ENCODE measurements at regions not wholly inside any gene's neighbourhood (a gene's known extent, or its start where the extent isn't known, plus 50 kb on each side); places are given as distances from the start of the nearest gene placed in this dataset.

DNA sequence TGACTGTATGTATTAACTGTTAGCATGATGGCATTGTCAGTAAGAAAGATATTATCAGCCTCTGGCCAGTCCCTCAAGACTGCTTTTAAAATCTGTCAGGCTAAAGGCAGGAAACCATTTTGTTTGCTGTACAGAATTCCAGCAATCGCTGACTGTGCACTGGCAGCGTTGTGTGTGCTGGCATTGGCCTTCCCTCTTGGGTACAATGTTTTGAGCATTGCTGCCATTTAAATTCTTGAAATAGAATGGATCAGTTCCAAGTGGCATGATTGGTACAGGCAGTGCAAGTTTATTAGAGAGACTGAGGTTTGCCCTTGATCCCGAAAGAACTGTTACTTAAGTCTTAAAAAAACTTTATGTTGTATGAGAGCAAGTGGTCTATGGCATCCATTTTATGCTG, 788.7 kb downstream of the OTOL1 start:
- Mint-ChIP-seq H3K4me3 (no peak overlapping the region), H3K27ac (no peak overlapping the region), H3K27me3 (ENCODE audit: low read depth) (no peaks in the 10 kb centered on the region), H3K4me1 (ENCODE audit: low read depth) (no peaks in the 10 kb centered on the region), H3K36me3 (ENCODE audit: insufficient read depth in 2 of 2) (no peaks in the 10 kb centered on the region), H3K9me3 (peaks cover 3 to 4% of the 10 kb centered on the region in 2 donors)
- ATAC-seq (replicated peaks in 1 of 2) (no peak), DNase-seq (no peak)

- no peaks in the 10 kb centered on the region for H3K36me3 Mint-ChIP-seq (ENCODE audit: insufficient read depth in 2 of 2)
- H3K27ac Mint-ChIP-seq: no peak overlapping the region
- H3K9me3 Mint-ChIP-seq: peaks cover 0 to 8% of the 10 kb centered on the region in 2 donors
- ATAC-seq (replicated peaks in 1 of 2) (no peak), DNase-seq (no peak)
- no peak overlapping the region for H3K4me3 Mint-ChIP-seq
- no peaks in the 10 kb centered on the region for H3K4me1 Mint-ChIP-seq (ENCODE audit: low read depth)
- no peaks in the 10 kb centered on the region for H3K27me3 Mint-ChIP-seq (ENCODE audit: low read depth)
Observed at GRCh38 chr3:162287600-162287999, 791.0 kb downstream of the OTOL1 start.

DNA sequence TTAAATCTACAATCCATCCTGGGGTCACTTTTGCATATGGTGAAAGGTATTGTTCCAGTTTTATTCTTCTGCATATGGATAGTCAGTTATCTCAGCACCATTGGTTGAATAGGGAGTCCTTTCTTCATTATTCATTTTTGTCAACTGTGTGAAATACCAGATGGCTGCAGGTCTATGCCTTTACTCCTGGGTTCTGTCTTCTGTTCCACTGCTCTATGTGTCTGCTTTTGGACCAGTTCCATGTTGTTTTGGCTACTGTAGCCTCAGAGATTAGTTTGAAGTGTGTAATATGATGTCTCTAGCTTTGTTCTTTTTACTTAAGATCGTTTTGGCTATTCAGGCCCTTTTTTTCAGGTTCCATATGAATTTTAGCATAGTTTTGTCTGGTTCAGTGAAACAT, 795.8 kb downstream of the OTOL1 start:
- Mint-ChIP-seq H3K9me3 (peaks cover 0 to 11% of the 10 kb centered on the region in 2 donors), H3K4me1 (ENCODE audit: low read depth) (no peaks in the 10 kb centered on the region), H3K27me3 (ENCODE audit: low read depth) (no peaks in the 10 kb centered on the region), H3K27ac (no peak overlapping the region), H3K4me3 (no peak overlapping the region), H3K36me3 (ENCODE audit: insufficient read depth in 2 of 2) (no peaks in the 10 kb centered on the region)
- DNase-seq (no peak), ATAC-seq (replicated peaks in 1 of 2) (no peak)

DNA sequence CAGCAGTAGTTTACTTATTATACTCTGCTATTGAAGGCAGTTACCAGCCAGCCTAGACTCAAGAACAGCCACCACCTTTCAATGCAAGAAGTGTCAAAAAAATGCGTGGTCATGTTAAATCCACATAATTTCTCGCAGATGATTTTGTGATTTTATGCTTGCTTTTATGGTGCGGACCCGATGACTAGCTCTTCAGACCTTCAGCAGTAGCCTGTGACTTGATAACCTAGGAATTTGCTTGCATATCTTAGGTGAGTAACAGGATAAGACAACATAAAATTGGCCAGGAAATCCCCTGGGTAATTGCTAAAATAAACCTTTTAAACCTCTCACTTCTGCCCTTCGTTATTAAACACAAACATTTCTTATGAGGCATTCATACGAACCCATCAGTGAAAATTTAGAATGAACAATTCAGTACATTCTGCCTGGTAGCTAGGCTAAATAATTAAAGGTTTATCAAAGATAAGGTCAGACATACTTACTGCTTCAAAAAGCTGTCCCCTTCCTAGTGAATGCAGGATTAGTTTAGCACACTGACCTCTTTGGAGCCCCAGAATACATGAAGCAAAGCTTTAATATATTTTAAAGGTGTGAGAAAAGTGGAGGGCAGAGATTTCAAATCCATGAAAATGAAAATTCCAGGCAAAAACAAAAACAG, 798.8 kb downstream of the OTOL1 start:
- Mint-ChIP-seq H3K4me1 (ENCODE audit: low read depth) (no peaks in the 10 kb centered on the region), H3K9me3 (peaks cover 1 to 11% of the 10 kb centered on the region in 2 donors), H3K27ac (no peak overlapping the region), H3K36me3 (ENCODE audit: insufficient read depth in 2 of 2) (no peaks in the 10 kb centered on the region), H3K27me3 (ENCODE audit: low read depth) (no peaks in the 10 kb centered on the region), H3K4me3 (no peak overlapping the region)
- ATAC-seq (replicated peaks in 1 of 2) (no peak), DNase-seq (no peak)

GRCh38 chr3:162302983-162303624, 806.5 kb downstream of the OTOL1 start:
- H3K4me1 Mint-ChIP-seq (ENCODE audit: low read depth): no peaks in the 10 kb centered on the region
- peaks cover under 1 to 5% of the 10 kb centered on the region in 2 donors for H3K9me3 Mint-ChIP-seq
- no peak overlapping the region for H3K27ac Mint-ChIP-seq
- H3K4me3 Mint-ChIP-seq: no peak overlapping the region
- no peak for DNase-seq
- no peaks in the 10 kb centered on the region for H3K36me3 Mint-ChIP-seq (ENCODE audit: insufficient read depth in 2 of 2)
- H3K27me3 Mint-ChIP-seq (ENCODE audit: low read depth): no peaks in the 10 kb centered on the region
- no peak for ATAC-seq (replicated peaks in 1 of 2)

DNA sequence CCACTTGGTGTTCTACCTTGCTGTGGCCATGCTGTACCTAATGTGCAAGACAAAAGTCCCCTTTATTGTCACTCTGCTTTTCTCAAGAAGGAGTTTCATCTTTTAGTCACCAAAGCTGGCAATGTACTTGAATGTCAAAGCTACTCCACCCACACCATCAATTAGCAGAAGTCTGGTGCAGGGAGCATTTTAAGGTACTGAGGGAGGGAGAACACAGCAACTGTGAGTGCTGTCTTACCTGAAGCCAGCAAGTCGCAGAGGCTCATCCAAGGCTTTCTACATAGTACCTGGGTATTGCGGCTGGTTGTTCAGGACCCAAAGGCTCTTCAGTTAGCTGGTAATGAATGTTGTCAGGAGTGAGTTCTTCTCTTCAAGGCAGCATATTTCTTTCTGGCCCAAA, 820.4 kb downstream of the OTOL1 start:
- DNase-seq: no peak
- Mint-ChIP-seq H3K27ac (no peak overlapping the region), H3K27me3 (ENCODE audit: low read depth) (no peaks in the 10 kb centered on the region), H3K4me3 (no peak overlapping the region), H3K9me3 (peaks cover 5 to 7% of the 10 kb centered on the region in 2 donors), H3K4me1 (ENCODE audit: low read depth) (no peaks in the 10 kb centered on the region), H3K36me3 (ENCODE audit: insufficient read depth in 2 of 2) (no peaks in the 10 kb centered on the region)
- no peak for ATAC-seq (replicated peaks in 1 of 2)

DNA sequence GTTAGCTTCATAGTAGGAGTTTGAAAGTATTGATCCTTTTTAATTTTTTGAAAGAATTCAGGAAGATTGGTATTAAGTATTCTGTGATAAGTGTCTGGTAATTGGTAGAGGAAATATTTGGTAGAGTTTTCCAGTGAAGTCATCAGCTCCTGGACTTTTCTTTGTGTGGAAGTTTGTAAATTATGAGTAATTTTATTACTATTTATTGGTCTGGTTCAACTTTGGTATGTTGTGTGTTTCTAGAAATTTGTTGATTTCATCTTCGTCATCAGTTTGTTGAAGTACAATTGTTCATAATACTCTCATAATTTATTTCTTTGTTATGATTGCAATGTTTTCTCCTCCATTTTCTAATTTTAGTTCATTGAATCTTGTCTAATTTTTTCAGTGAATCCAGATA, 832.0 kb downstream of the OTOL1 start:
- H3K4me3 Mint-ChIP-seq: no peak overlapping the region
- no peaks in the 10 kb centered on the region for H3K27me3 Mint-ChIP-seq (ENCODE audit: low read depth)
- DNase-seq: no peak
- no peaks in the 10 kb centered on the region for H3K4me1 Mint-ChIP-seq (ENCODE audit: low read depth)
- no peak for ATAC-seq (replicated peaks in 1 of 2)
- H3K9me3 Mint-ChIP-seq: peaks cover 6 to 7% of the 10 kb centered on the region in 2 donors
- H3K36me3 Mint-ChIP-seq (ENCODE audit: insufficient read depth in 2 of 2): peaks cover 0 to 2% of the 10 kb centered on the region in 2 donors
- H3K27ac Mint-ChIP-seq: no peak overlapping the region

DNA sequence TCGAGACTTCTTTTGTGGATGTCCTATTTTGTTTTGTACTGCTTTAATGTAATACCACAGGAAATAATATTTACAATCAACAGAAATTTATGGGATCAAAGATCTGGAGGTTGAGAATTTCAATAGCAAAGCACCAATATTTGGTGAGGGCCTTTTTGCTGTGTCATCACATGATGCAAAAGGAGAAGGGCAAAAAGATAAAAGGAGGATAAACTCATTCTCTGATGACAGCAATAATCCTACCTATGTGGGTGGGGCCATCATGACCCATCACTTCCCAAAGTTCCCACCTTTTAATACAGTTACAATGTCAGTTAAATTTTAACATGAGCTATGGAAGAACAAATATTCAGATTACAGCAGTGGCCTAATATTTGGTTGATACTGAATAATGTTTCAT, 832.9 kb downstream of the OTOL1 start:
- Mint-ChIP-seq H3K27me3 (ENCODE audit: low read depth) (no peaks in the 10 kb centered on the region), H3K4me3 (no peak overlapping the region), H3K27ac (no peak overlapping the region), H3K36me3 (ENCODE audit: insufficient read depth in 2 of 2) (no peaks in the 10 kb centered on the region), H3K4me1 (ENCODE audit: low read depth) (no peaks in the 10 kb centered on the region), H3K9me3 (peaks cover 3 to 8% of the 10 kb centered on the region in 2 donors)
- DNase-seq (no peak), ATAC-seq (replicated peaks in 1 of 2) (no peak)

DNA sequence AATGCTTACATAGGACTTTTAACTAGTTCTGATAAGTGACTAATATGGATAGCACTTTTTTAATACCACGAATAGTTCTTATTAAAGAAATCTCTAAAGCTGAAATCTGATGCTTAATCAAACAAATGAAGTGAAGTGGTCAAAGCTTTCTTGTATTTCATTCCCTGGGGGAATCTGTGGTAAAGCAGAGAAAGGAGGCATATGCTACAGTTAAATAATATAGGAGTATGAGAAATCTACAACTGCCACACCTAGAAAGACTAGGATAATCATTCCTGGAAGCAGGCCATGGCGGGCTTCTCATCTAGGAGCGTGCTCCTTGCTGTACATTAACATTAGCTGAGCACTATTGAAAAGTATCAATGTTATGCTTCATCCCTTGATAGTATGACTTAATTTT, 835.7 kb downstream of the OTOL1 start:
- ATAC-seq (replicated peaks in 1 of 2) (no peak), DNase-seq (no peak)
- Mint-ChIP-seq H3K36me3 (ENCODE audit: insufficient read depth in 2 of 2) (no peaks in the 10 kb centered on the region), H3K27me3 (ENCODE audit: low read depth) (no peaks in the 10 kb centered on the region), H3K27ac (no peak overlapping the region), H3K9me3 (peaks cover 0 to 5% of the 10 kb centered on the region in 2 donors), H3K4me3 (no peak overlapping the region), H3K4me1 (ENCODE audit: low read depth) (no peaks in the 10 kb centered on the region)

GRCh38 chr3:162334537-162334936, 837.9 kb downstream of the OTOL1 start:
- ATAC-seq (replicated peaks in 1 of 2): no peak

GRCh38 chr3:162337630-162338029, 841.0 kb downstream of the OTOL1 start:
- Mint-ChIP-seq H3K4me1 (ENCODE audit: low read depth) (no peaks in the 10 kb centered on the region), H3K27ac (no peak overlapping the region), H3K36me3 (ENCODE audit: insufficient read depth in 2 of 2) (no peaks in the 10 kb centered on the region), H3K9me3 (peaks cover 0 to 5% of the 10 kb centered on the region in 2 donors), H3K4me3 (no peak overlapping the region), H3K27me3 (ENCODE audit: low read depth) (no peaks in the 10 kb centered on the region)
- DNase-seq (no peak), ATAC-seq (replicated peaks in 1 of 2) (no peak)

More at GRCh38 chr3:162334537-162334936, 837.9 kb downstream of the OTOL1 start:
- Mint-ChIP-seq H3K27ac (no peak overlapping the region), H3K9me3 (peaks cover 0 to 5% of the 10 kb centered on the region in 2 donors), H3K36me3 (ENCODE audit: insufficient read depth in 2 of 2) (no peaks in the 10 kb centered on the region), H3K4me3 (no peak overlapping the region), H3K27me3 (ENCODE audit: low read depth) (no peaks in the 10 kb centered on the region), H3K4me1 (ENCODE audit: low read depth) (no peaks in the 10 kb centered on the region)
- no peak for DNase-seq

DNA sequence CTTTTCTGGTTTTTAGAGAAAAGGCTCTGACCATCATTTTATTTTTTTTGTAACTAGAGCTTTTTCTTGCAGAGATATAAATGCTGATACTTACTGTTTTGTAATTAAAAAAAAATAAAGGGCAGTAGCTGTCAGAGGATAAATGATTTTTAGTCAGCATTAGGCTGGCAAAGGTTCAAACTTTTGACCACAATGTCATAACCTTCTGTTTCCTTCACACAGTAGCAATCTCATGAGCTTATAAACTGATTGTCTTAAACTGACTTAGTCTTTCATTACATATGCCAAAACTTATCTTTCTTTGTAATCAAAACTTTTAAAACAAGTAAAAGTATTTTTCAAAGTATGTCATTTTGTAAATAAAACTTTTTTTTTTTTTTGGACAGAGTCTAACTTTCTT, 841.9 kb downstream of the OTOL1 start:
- DNase-seq (no peak), ATAC-seq (replicated peaks in 1 of 2) (no peak)
- Mint-ChIP-seq H3K4me3 (no peak overlapping the region), H3K36me3 (ENCODE audit: insufficient read depth in 2 of 2) (no peaks in the 10 kb centered on the region), H3K4me1 (ENCODE audit: low read depth) (no peaks in the 10 kb centered on the region), H3K27ac (no peak overlapping the region), H3K9me3 (peaks cover 0 to 5% of the 10 kb centered on the region in 2 donors), H3K27me3 (ENCODE audit: low read depth) (no peaks in the 10 kb centered on the region)

DNA sequence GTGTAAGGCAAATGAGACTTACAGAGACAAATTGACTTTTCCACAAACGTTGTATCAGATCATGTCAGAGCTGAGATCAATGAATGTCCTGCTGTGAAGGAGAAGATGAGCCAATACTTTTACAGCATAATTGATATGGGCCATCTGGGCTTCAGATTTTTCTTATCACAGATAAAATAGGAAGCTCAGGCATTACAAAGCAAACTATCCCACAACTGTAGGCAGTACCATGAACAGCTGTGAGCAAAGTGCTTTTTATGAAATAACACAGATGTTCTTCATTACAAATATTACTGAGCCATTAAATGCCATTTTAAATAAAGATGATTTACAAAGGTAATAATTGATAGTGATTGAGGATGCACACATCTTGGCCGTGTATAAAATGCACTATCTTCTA, 852.3 kb downstream of the OTOL1 start:
- no peaks in the 10 kb centered on the region for H3K27me3 Mint-ChIP-seq (ENCODE audit: low read depth)
- no peaks in the 10 kb centered on the region for H3K36me3 Mint-ChIP-seq (ENCODE audit: insufficient read depth in 2 of 2)
- no peak overlapping the region for H3K4me3 Mint-ChIP-seq
- no peak for DNase-seq
- no peak overlapping the region for H3K27ac Mint-ChIP-seq
- no peaks in the 10 kb centered on the region for H3K4me1 Mint-ChIP-seq (ENCODE audit: low read depth)
- H3K9me3 Mint-ChIP-seq: no peaks in the 10 kb centered on the region
- no peak for ATAC-seq (replicated peaks in 1 of 2)

GRCh38 chr3:162353414-162353813, 856.8 kb downstream of the OTOL1 start:
- H3K4me3 Mint-ChIP-seq: no peak overlapping the region
- H3K27me3 Mint-ChIP-seq (ENCODE audit: low read depth): no peaks in the 10 kb centered on the region
- DNase-seq (no peak), ATAC-seq (replicated peaks in 1 of 2) (no peak)
- no peak overlapping the region for H3K27ac Mint-ChIP-seq
- H3K36me3 Mint-ChIP-seq (ENCODE audit: insufficient read depth in 2 of 2): no peaks in the 10 kb centered on the region
- H3K4me1 Mint-ChIP-seq (ENCODE audit: low read depth): no peaks in the 10 kb centered on the region
- H3K9me3 Mint-ChIP-seq: peaks cover 0 to 2% of the 10 kb centered on the region in 2 donors

All from activated T-cell treated with anti-CD3 and anti-CD28 coated beads, Interleukin-2, amount 50 U/mL, for 72 hours (primary cell).